GM21825 (cell line): ENCODE measurements at regions not wholly inside any gene's neighbourhood (a gene's known extent, or its start where the extent isn't known, plus 50 kb on each side); places are given as distances from the start of the nearest gene placed in this dataset.

Experiments used
- ATAC-seq: cut with Tn5 transposase; IDR thresholded peaks from one replicate; pipeline ENCODE4 v1.9.1; 2021; ENCODE audit warnings: mild to moderate bottlenecking, moderate library complexity; ENCODE audit not compliant: unreplicated experiment

GRCh38 chr2:226352941-226353560, 446.6 kb downstream of the IRS1 start:
- ATAC-seq = no peak

GRCh38 chr2:226351711-226352110, 447.9 kb downstream of the IRS1 start:
- ATAC-seq = no peak

- no peak for ATAC-seq
Measured at GRCh38 chr2:226339616-226340015, 460.0 kb downstream of the IRS1 start.

- ATAC-seq = no peak
Measured at GRCh38 chr2:226338825-226339224, 460.8 kb downstream of the IRS1 start.

- no peak for ATAC-seq
Measured at GRCh38 chr2:226337941-226338600, 461.5 kb downstream of the IRS1 start.

- no peak for ATAC-seq
Measured at GRCh38 chr2:226336283-226336682, 463.3 kb downstream of the IRS1 start.

GRCh38 chr2:226334981-226335720, 464.5 kb downstream of the IRS1 start:
- ATAC-seq = no peak

GRCh38 chr2:226333388-226333787, 466.2 kb downstream of the IRS1 start:
- ATAC-seq = no peak

- ATAC-seq = no peak
Measured at GRCh38 chr2:226330206-226330605, 469.4 kb downstream of the IRS1 start.

- no peak for ATAC-seq
Measured at GRCh38 chr2:226329180-226329579, 470.4 kb downstream of the IRS1 start.

GRCh38 chr2:226327830-226328229, 471.8 kb downstream of the IRS1 start:
- ATAC-seq = no peak

- ATAC-seq = no peak
Measured at GRCh38 chr2:226325526-226325925, 474.1 kb downstream of the IRS1 start.

GRCh38 chr2:226320076-226320948, 479.3 kb downstream of the IRS1 start:
- ATAC-seq = no peak

GRCh38 chr2:226317970-226318369, 481.6 kb downstream of the IRS1 start:
- ATAC-seq = no peak

GRCh38 chr2:226313060-226313459, 486.6 kb downstream of the IRS1 start:
- no peak for ATAC-seq

GRCh38 chr2:226312155-226312554, 487.5 kb downstream of the IRS1 start:
- no peak for ATAC-seq

GRCh38 chr2:226310146-226310545, 489.5 kb downstream of the IRS1 start:
- no peak for ATAC-seq

- no peak for ATAC-seq
Measured at GRCh38 chr2:226308986-226309385, 490.6 kb downstream of the IRS1 start.

- no peak for ATAC-seq
Measured at GRCh38 chr2:226308323-226308680, 491.3 kb downstream of the IRS1 start.

GRCh38 chr2:226307487-226308322, 491.9 kb downstream of the IRS1 start:
- ATAC-seq = no peak
